HL-60 (cell line): ENCODE measurements at regions not wholly inside any gene's neighbourhood (a gene's known extent, or its start where the extent isn't known, plus 50 kb on each side); places are given as distances from the start of the nearest gene placed in this dataset.

Source experiments
- DNase-seq, 2 experiments: peaks; one replicate each; pipeline ENCODE4 v3.0.0-alpha.2; 2010 to 2020; ENCODE audit warnings: low read depth in 1 of 2, low spot score in 1 of 2
- H3K27ac ChIP-seq: fragments of 250-450 bp; sonication (Bioruptor Pico); replicated peaks from 2 replicates; pipeline ENCODE4 v1.5.1; 2020; ENCODE audit warnings: mild to moderate bottlenecking, moderate library complexity
- H3K27me3 ChIP-seq: fragments of 250-450 bp; sonication (Bioruptor Pico); 2 replicates; pipeline ENCODE4 v1.5.1; 2021; ENCODE audit warnings: mild to moderate bottlenecking, moderate library complexity; ENCODE audit not compliant: insufficient read depth, poor library complexity, severe bottlenecking
- H3K4me3 ChIP-seq: replicated peaks from 2 replicates; pipeline ENCODE4 v1.5.1; 2011; ENCODE audit warnings: mild to moderate bottlenecking, control low read depth, low read length; ENCODE audit not compliant: insufficient read depth
- GABPA ChIP-seq: IDR thresholded peaks from 2 replicates; pipeline ENCODE4 v1.6.1; 2012; ENCODE audit warnings: low read depth
- POLR2AphosphoS5 ChIP-seq: IDR thresholded peaks from 2 replicates; pipeline ENCODE4 v1.6.1; 2012; ENCODE audit warnings: low read depth
- SPI1 ChIP-seq: IDR thresholded peaks from 2 replicates; pipeline ENCODE4 v1.6.1; 2012; ENCODE audit warnings: low read depth, mild to moderate bottlenecking, borderline replicate concordance
- TF ChIP-seq, protein P1 (sequence below): IDR thresholded peaks from 2 replicates; pipeline ENCODE4 v1.6.1; 2012; ENCODE audit warnings: low read depth; ENCODE audit not compliant: insufficient replicate concordance
- TF ChIP-seq, protein P2 (sequence below): IDR thresholded peaks from one replicate; pipeline ENCODE4 v1.5.1; 2011; ENCODE audit warnings: low read length, control low read depth, inconsistent platforms; ENCODE audit not compliant: insufficient read depth

DNA sequence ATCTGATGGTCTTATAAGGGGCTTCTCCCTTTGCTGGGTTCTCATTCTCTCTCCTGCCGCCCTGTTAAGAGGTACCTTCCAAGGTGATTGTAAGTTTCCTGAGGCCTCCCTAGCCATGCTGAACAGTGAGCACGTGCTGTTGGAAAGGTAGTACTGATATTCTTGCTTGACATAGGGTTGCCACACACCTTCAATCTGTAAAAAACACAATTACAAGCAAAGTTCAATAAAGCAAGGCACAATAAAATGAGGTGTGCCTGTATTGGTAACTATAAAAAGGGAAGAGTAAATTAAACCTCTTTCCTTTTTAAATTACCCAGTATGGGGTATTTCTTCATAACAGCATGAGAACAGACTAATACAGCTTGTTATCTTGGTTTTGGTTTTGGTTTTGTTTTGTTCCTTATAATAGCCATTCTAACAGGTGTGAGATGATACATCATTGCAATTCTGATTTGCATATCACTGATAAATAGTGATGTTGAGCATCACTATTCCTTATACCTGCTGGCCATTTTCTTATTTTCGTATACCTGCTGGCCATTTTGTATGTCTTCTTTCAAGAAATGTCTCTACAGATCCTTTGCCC lies 164.9 kb upstream of the TRIM24 start:
- DNase-seq: no peak

DNA sequence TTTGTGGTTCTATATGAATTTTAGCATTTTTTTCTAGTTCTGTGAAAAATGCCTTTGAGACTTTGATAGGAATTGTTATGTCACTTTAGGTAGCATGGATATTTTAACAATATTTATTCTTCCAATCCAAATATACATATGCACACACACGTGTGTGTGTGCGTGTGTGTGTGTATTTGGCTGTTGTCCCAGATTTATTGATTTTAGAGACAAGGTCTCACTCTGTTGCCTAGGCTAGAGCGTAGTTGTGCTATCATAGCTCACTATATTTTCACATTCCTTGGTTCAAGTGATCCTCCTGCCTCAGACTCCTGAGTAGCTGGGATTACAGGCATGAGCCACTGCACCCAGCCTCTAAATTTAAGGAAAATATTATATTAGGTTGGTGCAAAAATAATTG lies 162.5 kb upstream of the TRIM24 start:
- no peak for DNase-seq
- TF ChIP-seq SPI1: no peak
- TF ChIP-seq, protein P1, sequence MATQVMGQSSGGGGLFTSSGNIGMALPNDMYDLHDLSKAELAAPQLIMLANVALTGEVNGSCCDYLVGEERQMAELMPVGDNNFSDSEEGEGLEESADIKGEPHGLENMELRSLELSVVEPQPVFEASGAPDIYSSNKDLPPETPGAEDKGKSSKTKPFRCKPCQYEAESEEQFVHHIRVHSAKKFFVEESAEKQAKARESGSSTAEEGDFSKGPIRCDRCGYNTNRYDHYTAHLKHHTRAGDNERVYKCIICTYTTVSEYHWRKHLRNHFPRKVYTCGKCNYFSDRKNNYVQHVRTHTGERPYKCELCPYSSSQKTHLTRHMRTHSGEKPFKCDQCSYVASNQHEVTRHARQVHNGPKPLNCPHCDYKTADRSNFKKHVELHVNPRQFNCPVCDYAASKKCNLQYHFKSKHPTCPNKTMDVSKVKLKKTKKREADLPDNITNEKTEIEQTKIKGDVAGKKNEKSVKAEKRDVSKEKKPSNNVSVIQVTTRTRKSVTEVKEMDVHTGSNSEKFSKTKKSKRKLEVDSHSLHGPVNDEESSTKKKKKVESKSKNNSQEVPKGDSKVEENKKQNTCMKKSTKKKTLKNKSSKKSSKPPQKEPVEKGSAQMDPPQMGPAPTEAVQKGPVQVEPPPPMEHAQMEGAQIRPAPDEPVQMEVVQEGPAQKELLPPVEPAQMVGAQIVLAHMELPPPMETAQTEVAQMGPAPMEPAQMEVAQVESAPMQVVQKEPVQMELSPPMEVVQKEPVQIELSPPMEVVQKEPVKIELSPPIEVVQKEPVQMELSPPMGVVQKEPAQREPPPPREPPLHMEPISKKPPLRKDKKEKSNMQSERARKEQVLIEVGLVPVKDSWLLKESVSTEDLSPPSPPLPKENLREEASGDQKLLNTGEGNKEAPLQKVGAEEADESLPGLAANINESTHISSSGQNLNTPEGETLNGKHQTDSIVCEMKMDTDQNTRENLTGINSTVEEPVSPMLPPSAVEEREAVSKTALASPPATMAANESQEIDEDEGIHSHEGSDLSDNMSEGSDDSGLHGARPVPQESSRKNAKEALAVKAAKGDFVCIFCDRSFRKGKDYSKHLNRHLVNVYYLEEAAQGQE: no peak
- TF ChIP-seq, protein P2, sequence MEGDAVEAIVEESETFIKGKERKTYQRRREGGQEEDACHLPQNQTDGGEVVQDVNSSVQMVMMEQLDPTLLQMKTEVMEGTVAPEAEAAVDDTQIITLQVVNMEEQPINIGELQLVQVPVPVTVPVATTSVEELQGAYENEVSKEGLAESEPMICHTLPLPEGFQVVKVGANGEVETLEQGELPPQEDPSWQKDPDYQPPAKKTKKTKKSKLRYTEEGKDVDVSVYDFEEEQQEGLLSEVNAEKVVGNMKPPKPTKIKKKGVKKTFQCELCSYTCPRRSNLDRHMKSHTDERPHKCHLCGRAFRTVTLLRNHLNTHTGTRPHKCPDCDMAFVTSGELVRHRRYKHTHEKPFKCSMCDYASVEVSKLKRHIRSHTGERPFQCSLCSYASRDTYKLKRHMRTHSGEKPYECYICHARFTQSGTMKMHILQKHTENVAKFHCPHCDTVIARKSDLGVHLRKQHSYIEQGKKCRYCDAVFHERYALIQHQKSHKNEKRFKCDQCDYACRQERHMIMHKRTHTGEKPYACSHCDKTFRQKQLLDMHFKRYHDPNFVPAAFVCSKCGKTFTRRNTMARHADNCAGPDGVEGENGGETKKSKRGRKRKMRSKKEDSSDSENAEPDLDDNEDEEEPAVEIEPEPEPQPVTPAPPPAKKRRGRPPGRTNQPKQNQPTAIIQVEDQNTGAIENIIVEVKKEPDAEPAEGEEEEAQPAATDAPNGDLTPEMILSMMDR: no peak
- no peak for TF ChIP-seq GABPA
- TF ChIP-seq POLR2AphosphoS5: no peak
- no peak overlapping the region for H3K4me3 ChIP-seq
- H3K27ac ChIP-seq: no peak overlapping the region
- no peaks in the 10 kb centered on the region for H3K27me3 ChIP-seq

More for the DNA sequence above, 164.9 kb upstream of the TRIM24 start:
- Histone ChIP-seq H3K27ac (no peak overlapping the region; the same call in 1 of the 2 replicates), H3K4me3 (no peak overlapping the region), H3K27me3 (no peaks in the 10 kb centered on the region)
- no peak for TF ChIP-seq POLR2AphosphoS5
- TF ChIP-seq SPI1: no peak
- TF ChIP-seq, protein P2: no peak
- TF ChIP-seq, protein P1: no peak
- no peak for TF ChIP-seq GABPA

DNA sequence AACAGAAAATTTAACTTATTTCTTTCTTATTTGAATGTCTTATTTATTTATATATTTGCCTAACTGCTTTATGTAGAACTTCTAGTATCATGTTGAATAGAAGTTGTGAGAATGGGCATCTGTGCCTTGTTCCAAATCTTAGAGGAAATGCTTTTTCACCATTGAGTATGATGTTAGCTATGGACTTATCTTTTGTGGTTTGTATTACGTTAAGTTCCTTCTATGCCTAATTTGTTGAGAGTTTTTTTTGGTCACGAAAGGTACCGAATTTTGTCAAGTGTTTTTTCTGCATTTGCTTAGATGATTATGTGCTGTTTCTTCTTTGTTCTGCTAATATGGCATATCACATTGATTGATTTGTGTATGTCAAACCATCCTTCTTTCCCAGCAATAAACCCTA lies 161.0 kb upstream of the TRIM24 start:
- no peak for TF ChIP-seq POLR2AphosphoS5
- TF ChIP-seq, protein P2: no peak
- no peak for TF ChIP-seq SPI1
- TF ChIP-seq GABPA: no peak
- TF ChIP-seq, protein P1: no peak
- no peak overlapping the region for H3K27ac ChIP-seq
- no peaks in the 10 kb centered on the region for H3K27me3 ChIP-seq
- no peak for DNase-seq
- no peak overlapping the region for H3K4me3 ChIP-seq
